HG02759 (cell line): ENCODE measurements at regions not wholly inside any gene's neighbourhood (a gene's known extent, or its start where the extent isn't known, plus 50 kb on each side); places are given as distances from the start of the nearest gene placed in this dataset.
A peak's percentile ranks its signal among the peaks of the same experiment; 100 is the strongest.

ENCODE experiments used
- ATAC-seq: cut with Tn5 transposase; IDR thresholded peaks from one replicate; pipeline ENCODE4 v1.9.1; 2021; ENCODE audit warnings: mild to moderate bottlenecking, moderate library complexity; ENCODE audit not compliant: unreplicated experiment

GRCh38 chr2:221337957-221338685, 234.0 kb downstream of the EPHA4 start:
- peak; percentile 66 for ATAC-seq

GRCh38 chr2:221342388-221342787, 229.7 kb downstream of the EPHA4 start:
- ATAC-seq, result no peak

- peak; percentile 58 for ATAC-seq
Measured at GRCh38 chr2:221343524-221343923, 228.6 kb downstream of the EPHA4 start.

GRCh38 chr2:221345516-221345915, 226.6 kb downstream of the EPHA4 start:
- no peak for ATAC-seq

- no peak for ATAC-seq
Measured at GRCh38 chr2:221346411-221346810, 225.7 kb downstream of the EPHA4 start.

GRCh38 chr2:221347471-221347870, 224.6 kb downstream of the EPHA4 start:
- ATAC-seq, result no peak

- ATAC-seq, result no peak
Measured at GRCh38 chr2:221350616-221351015, 221.5 kb downstream of the EPHA4 start.

- ATAC-seq, result no peak
Measured at GRCh38 chr2:221353201-221353600, 218.9 kb downstream of the EPHA4 start.

GRCh38 chr2:221360312-221360711, 211.8 kb downstream of the EPHA4 start:
- no peak for ATAC-seq

GRCh38 chr2:221360742-221361141, 211.4 kb downstream of the EPHA4 start:
- no peak for ATAC-seq

- no peak for ATAC-seq
Measured at GRCh38 chr2:221361633-221362032, 210.5 kb downstream of the EPHA4 start.

- no peak for ATAC-seq
Measured at GRCh38 chr2:221364672-221365071, 207.4 kb downstream of the EPHA4 start.
